MCF 10A (cell line): ENCODE measurements at regions not wholly inside any gene's neighbourhood (a gene's known extent, or its start where the extent isn't known, plus 50 kb on each side); places are given as distances from the start of the nearest gene placed in this dataset.

Source experiments
- BruUV-seq: library from RNA; stranded (reverse); fragments of 400-500 nt; replicated peaks from 2 replicates; lab custom pipeline; 2021; lab: Mats Ljungman, UMichigan
- CTCF ChIA-PET: fragments of 300-600 bp; sonication (Branson Sonifier 250); formaldehyde crosslinking; extraction: SDS; loops from one replicate; lab custom pipeline; 2021; ENCODE audit warnings: antibody characterized with exemption, inconsistent platforms; lab: Yijun Ruan, JAX
- POLR2A ChIA-PET: fragments of 300-600, 350-650 bp; sonication (Branson Sonifier 250); formaldehyde crosslinking; extraction: SDS; loops from one replicate; lab custom pipeline; 2020; ENCODE audit warnings: antibody characterized with exemption, inconsistent platforms; lab: Yijun Ruan, JAX
- DNase-seq: peaks from one replicate; pipeline ENCODE4 v3.0.0-alpha.2; 2018; ENCODE audit not compliant: unreplicated experiment
- H3K27ac Mint-ChIP-seq: one replicate; pipeline ENCODE4 v1.8.0; 2022; ENCODE audit warnings: mild to moderate bottlenecking, low read depth, mixed read lengths; ENCODE audit not compliant: unreplicated experiment
- H3K27me3 Mint-ChIP-seq: one replicate; pipeline ENCODE4 v1.8.0; 2022; ENCODE audit warnings: mixed read lengths; ENCODE audit not compliant: insufficient read depth, unreplicated experiment
- H3K36me3 Mint-ChIP-seq: one replicate; pipeline ENCODE4 v1.8.0; 2022; ENCODE audit warnings: mild to moderate bottlenecking, moderate library complexity, mixed read lengths; ENCODE audit not compliant: insufficient read depth, unreplicated experiment
- H3K4me1 Mint-ChIP-seq: one replicate; pipeline ENCODE4 v1.8.0; 2022; ENCODE audit warnings: mixed read lengths; ENCODE audit not compliant: insufficient read depth, unreplicated experiment
- H3K4me3 Mint-ChIP-seq: one replicate; pipeline ENCODE4 v1.8.0; 2022; ENCODE audit warnings: mild to moderate bottlenecking, moderate library complexity, mixed read lengths; ENCODE audit not compliant: unreplicated experiment
- H3K9me3 Mint-ChIP-seq: one replicate; pipeline ENCODE4 v1.8.0; 2022; ENCODE audit warnings: mixed read lengths; ENCODE audit not compliant: unreplicated experiment
- intact Hi-C: fragments of 100-400 bp; cut with micrococcal nuclease; formaldehyde crosslinking; loops from 2 replicates; pipeline ENCODE4 v1.14.1; 2022
- TF ChIP-seq, protein P1 (sequence below): fragments of 200-600 bp; IDR thresholded peaks from one replicate; pipeline ENCODE4 v1.8.0; 2022; ENCODE audit warnings: antibody characterized with exemption, mild to moderate bottlenecking; ENCODE audit not compliant: unreplicated experiment

DNA sequence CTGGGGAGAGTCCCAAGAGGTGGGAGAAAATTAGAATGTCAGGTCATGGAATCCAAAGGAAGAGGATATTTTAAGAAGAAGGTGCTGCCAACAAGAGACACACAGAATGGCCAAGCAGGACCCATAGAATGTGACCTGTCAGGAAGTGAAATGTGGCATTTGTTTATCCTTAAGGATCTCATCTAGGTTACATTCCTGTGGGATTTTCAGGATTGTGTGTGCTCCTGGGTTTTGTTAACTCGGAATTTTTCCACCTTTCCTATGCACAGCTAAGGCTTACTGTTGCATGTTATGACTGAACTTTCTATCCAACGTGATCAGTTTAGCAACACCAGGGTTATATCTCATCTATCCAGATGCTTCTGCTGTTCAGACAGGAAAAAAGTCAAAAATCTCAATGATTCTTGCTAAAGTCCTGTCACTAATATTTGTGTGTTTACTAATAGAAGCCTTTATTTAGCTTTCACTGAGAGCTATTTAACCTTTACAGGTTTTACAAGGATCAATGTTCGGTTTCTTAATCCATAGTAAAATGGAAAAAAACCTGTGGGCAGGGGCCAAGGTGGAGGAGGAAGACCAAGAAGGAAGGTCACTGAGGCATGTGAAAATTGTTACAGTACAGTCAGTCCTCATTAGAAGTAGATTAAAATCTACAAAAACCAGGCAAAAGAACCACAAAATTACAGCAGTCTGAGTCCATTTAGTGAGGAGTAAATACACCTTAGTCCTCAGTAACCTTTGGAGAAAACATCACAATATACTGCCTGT is 437.8 kb upstream of the NPVF start:
- Mint-ChIP-seq H3K4me1 (no peaks in the 10 kb centered on the region), H3K27ac (no peak overlapping the region), H3K36me3 (no peaks in the 10 kb centered on the region), H3K27me3 (peaks cover 85% of the 10 kb centered on the region), H3K4me3 (no peak overlapping the region), H3K9me3 (no peaks in the 10 kb centered on the region)
- POLR2A ChIA-PET: no interaction called here
- BruUV-seq: no TSS peak
- CTCF ChIA-PET: no interaction called here
- DNase-seq: no peak
- intact Hi-C loops: no loop called here
- TF ChIP-seq, protein P1, sequence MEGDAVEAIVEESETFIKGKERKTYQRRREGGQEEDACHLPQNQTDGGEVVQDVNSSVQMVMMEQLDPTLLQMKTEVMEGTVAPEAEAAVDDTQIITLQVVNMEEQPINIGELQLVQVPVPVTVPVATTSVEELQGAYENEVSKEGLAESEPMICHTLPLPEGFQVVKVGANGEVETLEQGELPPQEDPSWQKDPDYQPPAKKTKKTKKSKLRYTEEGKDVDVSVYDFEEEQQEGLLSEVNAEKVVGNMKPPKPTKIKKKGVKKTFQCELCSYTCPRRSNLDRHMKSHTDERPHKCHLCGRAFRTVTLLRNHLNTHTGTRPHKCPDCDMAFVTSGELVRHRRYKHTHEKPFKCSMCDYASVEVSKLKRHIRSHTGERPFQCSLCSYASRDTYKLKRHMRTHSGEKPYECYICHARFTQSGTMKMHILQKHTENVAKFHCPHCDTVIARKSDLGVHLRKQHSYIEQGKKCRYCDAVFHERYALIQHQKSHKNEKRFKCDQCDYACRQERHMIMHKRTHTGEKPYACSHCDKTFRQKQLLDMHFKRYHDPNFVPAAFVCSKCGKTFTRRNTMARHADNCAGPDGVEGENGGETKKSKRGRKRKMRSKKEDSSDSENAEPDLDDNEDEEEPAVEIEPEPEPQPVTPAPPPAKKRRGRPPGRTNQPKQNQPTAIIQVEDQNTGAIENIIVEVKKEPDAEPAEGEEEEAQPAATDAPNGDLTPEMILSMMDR: no peak

DNA sequence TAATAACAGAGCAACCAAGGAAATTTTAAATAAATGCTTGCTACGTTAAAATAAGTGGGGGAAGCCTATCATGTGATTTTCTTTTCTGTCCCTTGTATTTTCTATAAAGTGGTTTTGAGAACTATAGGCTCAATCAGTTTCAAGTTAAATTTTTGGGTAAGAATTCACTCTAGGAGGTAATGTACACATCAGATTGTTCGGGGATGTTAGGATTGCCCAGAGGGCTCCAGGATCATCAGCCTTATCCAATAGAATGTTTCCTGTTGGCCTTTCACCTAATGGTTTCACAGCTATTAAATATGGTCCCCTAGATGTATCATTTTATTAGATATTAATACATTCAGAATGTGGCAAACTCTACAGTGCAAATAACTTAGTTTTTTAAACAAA is 438.4 kb upstream of the NPVF start:
- no peaks in the 10 kb centered on the region for H3K4me1 Mint-ChIP-seq
- POLR2A ChIA-PET: no interaction called here
- no TSS peak for BruUV-seq

DNA sequence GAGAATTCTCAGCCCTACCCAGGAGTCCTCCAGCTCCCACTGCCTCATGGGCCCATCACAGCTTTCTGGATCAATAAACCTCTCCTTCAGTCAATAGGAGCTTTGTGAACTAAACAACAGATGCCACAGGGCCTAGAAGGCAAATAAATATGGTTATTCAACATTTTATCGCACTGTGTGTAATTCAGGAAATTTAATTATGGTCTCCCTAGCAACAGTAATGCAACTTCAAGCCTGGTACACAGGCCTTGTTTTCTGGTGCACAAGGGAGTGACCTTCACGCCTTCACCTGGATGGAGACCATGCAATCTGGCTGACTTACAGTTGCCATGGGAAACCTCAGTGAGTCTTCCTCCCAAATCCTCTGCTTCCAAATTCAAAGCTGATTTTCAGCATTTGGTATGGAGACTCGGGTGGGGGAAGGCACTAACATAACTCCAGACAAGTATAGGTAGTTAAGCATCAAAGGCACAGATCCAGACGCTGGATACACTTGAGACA is 441.0 kb upstream of the NPVF start:
- TF ChIP-seq, protein P1: no peak
- BruUV-seq: no TSS peak
- Mint-ChIP-seq H3K27ac (no peak overlapping the region), H3K9me3 (no peaks in the 10 kb centered on the region), H3K4me3 (no peak overlapping the region), H3K36me3 (no peaks in the 10 kb centered on the region), H3K27me3 (peaks cover 75% of the 10 kb centered on the region), H3K4me1 (no peaks in the 10 kb centered on the region)
- CTCF ChIA-PET: interaction anchor here (0.5 to 1.1 kb wide), 2 partner anchors 450 to 999 kb away, joined by 3 to 4 read pairs; no protein-coding TSS in a partner anchor
- POLR2A ChIA-PET: interaction anchor here (0.6 to 1.0 kb wide), 2 partner anchors 8 to 177 kb away, joined by 3 read pairs; no protein-coding TSS in a partner anchor
- intact Hi-C loops: no loop called here
- no peak for DNase-seq

More for the DNA sequence above, 438.4 kb upstream of the NPVF start:
- H3K9me3 Mint-ChIP-seq: no peaks in the 10 kb centered on the region
- H3K36me3 Mint-ChIP-seq: no peaks in the 10 kb centered on the region
- TF ChIP-seq, protein P1: no peak
- intact Hi-C loops: no loop called here
- no peak overlapping the region for H3K27ac Mint-ChIP-seq
- no peak overlapping the region for H3K4me3 Mint-ChIP-seq
- no peak for DNase-seq
- peaks cover 85% of the 10 kb centered on the region for H3K27me3 Mint-ChIP-seq
- CTCF ChIA-PET: no interaction called here

DNA sequence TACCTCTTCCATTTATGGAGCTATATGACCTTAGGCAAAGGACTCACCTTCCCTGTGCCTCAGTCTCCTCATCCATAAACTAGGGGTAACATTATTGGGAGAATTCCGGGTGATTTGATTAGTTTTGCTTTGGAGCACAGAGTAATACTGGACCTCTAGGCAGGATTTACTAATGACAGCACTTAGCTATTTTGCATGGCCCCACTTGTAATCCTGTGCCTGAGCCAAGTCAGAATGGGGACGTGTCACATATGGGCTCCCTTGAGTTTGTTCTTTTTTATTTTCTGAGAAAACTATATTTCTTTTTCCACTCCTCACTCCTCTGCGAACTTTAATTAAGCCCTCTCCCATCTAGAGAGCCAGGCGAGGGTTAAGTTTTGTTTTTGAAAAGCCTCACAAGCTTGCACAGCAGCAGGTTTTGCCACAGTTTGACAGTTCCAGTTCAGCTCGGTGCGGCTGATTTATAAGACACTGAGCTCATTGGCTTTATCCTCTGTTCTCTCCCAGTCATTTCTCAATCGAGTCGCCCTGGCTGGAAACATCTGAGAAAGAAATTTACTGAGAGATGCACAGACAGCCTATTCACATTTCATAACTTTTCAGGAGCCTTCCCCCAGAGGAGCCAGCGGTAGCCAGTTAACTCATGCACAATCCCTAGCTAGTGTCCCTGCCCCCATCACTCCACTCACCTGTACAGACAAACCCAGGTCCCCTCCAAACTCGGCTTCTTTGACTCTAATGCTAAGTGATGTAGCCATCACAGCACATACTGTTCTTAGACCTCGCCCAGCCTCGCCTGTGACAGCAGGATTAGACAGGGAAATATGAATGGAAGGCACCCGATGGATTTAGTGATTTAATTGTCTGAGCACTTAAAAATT is 441.9 kb upstream of the NPVF start:
- CTCF ChIA-PET: no interaction called here
- Mint-ChIP-seq H3K36me3 (no peaks in the 10 kb centered on the region), H3K4me3 (no peak overlapping the region), H3K27ac (no peak overlapping the region), H3K9me3 (no peaks in the 10 kb centered on the region), H3K4me1 (no peaks in the 10 kb centered on the region), H3K27me3 (peaks cover 75% of the 10 kb centered on the region)
- no peak for DNase-seq
- no TSS peak for BruUV-seq
- intact Hi-C loops: no loop called here
- TF ChIP-seq, protein P1: no peak
- POLR2A ChIA-PET: interaction anchor here (0.6 to 1.0 kb wide), 3 partner anchors 21 to 258 kb away, joined by 3 read pairs; no protein-coding TSS in a partner anchor
